CD4-positive, alpha-beta T cell (primary cell): ENCODE measurements at regions not wholly inside any gene's neighbourhood (a gene's known extent, or its start where the extent isn't known, plus 50 kb on each side); places are given as distances from the start of the nearest gene placed in this dataset.

ENCODE experiments used
- ATAC-seq: fragments of 200-7000 bp; cut with Tn5 transposase; one replicate; pipeline ENCODE4 v1.10.0; 2022; ENCODE audit warnings: mild to moderate bottlenecking; ENCODE audit not compliant: poor library complexity
- CTCF ChIA-PET: fragments of 350-600 bp; sonication (Branson Sonifier 250); formaldehyde crosslinking; loops from one replicate; lab custom pipeline; 2021; ENCODE audit warnings: antibody characterized with exemption, inconsistent platforms; lab: Charles Lee
- POLR2A ChIA-PET: fragments of 350-600 bp; sonication (Branson Sonifier 250); formaldehyde crosslinking; loops from one replicate; lab custom pipeline; 2021; ENCODE audit warnings: antibody characterized with exemption, inconsistent platforms; lab: Charles Lee
- DNase-seq, 14 experiments: peaks; one replicate each; pipeline ENCODE4 v3.0.0-alpha.2; 2013 to 2020; ENCODE audit warnings: mixed read lengths in 2 of 14
- H3K27ac ChIP-seq, 2 donors: one replicate each; pipeline versions ENCODE4 v1.5.1 to v1.7.0; 2013; ENCODE audit warnings: low read length in 2 of 2, low read depth in 1 of 2, mild to moderate bottlenecking in 1 of 2
- H3K27me3 ChIP-seq, 2 experiments: 1 replicate in 1 of 2; 2 replicates in 1 of 2; pipeline versions ENCODE4 v1.6.1 to v1.7.0; 2013; ENCODE audit warnings: low read length in 2 of 2, control low read depth in 1 of 2, mild to moderate bottlenecking in 1 of 2, moderate library complexity in 1 of 2; ENCODE audit not compliant: insufficient read depth in 2 of 2, control insufficient read depth in 1 of 2
- H3K36me3 ChIP-seq: one replicate; pipeline ENCODE4 v1.6.1; 2013; ENCODE audit warnings: low read length, control low read depth; ENCODE audit not compliant: insufficient read depth
- H3K4me1 ChIP-seq: one replicate; pipeline ENCODE4 v1.6.1; 2013; ENCODE audit warnings: low read length, control low read depth; ENCODE audit not compliant: insufficient read depth
- H3K4me3 ChIP-seq: one replicate; pipeline ENCODE4 v1.5.1; 2013; ENCODE audit warnings: mild to moderate bottlenecking, low read length, moderate library complexity
- H3K9me3 ChIP-seq, 2 experiments: 1 replicate in 1 of 2; 2 replicates in 1 of 2; pipeline versions ENCODE4 v1.6.1 to v1.7.0; 2013; ENCODE audit warnings: low read length in 2 of 2, mild to moderate bottlenecking in 2 of 2, control low read depth in 1 of 2, moderate library complexity in 1 of 2; ENCODE audit not compliant: control insufficient read depth in 1 of 2, insufficient read depth in 1 of 2
- H3K27ac Mint-ChIP-seq: one replicate; pipeline ENCODE4 v1.8.0; 2020; ENCODE audit warnings: mixed read lengths
- H3K27me3 Mint-ChIP-seq: one replicate; pipeline ENCODE4 v1.8.0; 2021; ENCODE audit warnings: mixed read lengths
- H3K36me3 Mint-ChIP-seq: one replicate; pipeline ENCODE4 v1.8.0; 2021; ENCODE audit warnings: low read depth, mixed read lengths
- H3K4me1 Mint-ChIP-seq: one replicate; pipeline ENCODE4 v1.8.0; 2021; ENCODE audit warnings: low read depth, mixed read lengths
- H3K4me3 Mint-ChIP-seq: one replicate; pipeline ENCODE4 v1.8.0; 2020; ENCODE audit warnings: mild to moderate bottlenecking, mixed read lengths
- H3K9me3 Mint-ChIP-seq: one replicate; pipeline ENCODE4 v1.8.0; 2020; ENCODE audit warnings: mixed read lengths
- intact Hi-C, 2 experiments: fragments of 100-400 bp; cut with DNase I in 1 of 2; cut with micrococcal nuclease in 1 of 2; formaldehyde crosslinking; loops; one replicate each; pipeline versions ENCODE4 v1.15.1 to v1.9.0; 2023 to 2025; cut with DNase I, micrococcal nuclease
- TF ChIP-seq, protein P1 (sequence below): fragments of 200-600 bp; IDR thresholded peaks from one replicate; pipeline ENCODE4 v1.8.0; 2022; ENCODE audit warnings: antibody characterized with exemption, mild to moderate bottlenecking

DNA sequence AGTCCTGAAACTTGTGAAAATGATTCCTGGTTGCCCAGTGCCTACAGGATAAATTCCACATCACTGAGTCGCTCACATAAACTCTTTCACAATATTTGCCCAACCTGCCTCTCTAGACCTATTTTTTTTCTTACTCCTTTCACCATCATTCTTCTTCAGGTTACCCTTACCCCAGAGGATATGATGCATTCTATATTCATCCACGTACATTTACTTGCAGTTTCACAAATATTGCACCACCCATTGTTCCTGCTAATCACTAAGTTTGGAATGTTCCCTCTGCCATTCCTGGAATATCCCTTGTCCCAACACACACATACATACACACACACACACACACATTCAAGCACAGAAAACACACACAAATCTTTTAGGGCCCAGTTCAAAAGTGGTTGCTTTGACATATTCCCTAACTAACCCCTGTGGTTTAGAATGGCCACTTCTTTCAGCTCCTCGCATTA is 379.5 kb downstream of the ETS1 start:
- Histone ChIP-seq H3K4me1 (no peaks in the 10 kb centered on the region), H3K36me3 (no peaks in the 10 kb centered on the region), H3K9me3 (no peaks in the 10 kb centered on the region), H3K27ac (no peak overlapping the region), H3K27me3 (no peaks in the 10 kb centered on the region), H3K4me3 (no peak overlapping the region)
- H3K9me3 Mint-ChIP-seq: peaks cover 6% of the 10 kb centered on the region
- no peak overlapping the region for H3K4me3 Mint-ChIP-seq
- H3K27me3 Mint-ChIP-seq: no peaks in the 10 kb centered on the region
- H3K27ac Mint-ChIP-seq: no peak overlapping the region
- DNase-seq (no peak), ATAC-seq (no peak)
- TF ChIP-seq, protein P1, sequence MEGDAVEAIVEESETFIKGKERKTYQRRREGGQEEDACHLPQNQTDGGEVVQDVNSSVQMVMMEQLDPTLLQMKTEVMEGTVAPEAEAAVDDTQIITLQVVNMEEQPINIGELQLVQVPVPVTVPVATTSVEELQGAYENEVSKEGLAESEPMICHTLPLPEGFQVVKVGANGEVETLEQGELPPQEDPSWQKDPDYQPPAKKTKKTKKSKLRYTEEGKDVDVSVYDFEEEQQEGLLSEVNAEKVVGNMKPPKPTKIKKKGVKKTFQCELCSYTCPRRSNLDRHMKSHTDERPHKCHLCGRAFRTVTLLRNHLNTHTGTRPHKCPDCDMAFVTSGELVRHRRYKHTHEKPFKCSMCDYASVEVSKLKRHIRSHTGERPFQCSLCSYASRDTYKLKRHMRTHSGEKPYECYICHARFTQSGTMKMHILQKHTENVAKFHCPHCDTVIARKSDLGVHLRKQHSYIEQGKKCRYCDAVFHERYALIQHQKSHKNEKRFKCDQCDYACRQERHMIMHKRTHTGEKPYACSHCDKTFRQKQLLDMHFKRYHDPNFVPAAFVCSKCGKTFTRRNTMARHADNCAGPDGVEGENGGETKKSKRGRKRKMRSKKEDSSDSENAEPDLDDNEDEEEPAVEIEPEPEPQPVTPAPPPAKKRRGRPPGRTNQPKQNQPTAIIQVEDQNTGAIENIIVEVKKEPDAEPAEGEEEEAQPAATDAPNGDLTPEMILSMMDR: no peak
- no peaks in the 10 kb centered on the region for H3K36me3 Mint-ChIP-seq
- ChIA-PET POLR2A (no interaction called here), CTCF (no interaction called here)
- H3K4me1 Mint-ChIP-seq: no peaks in the 10 kb centered on the region
- intact Hi-C loops: loop anchor here in 1 of 2 experiments (5.0 kb wide), 1 partner anchor 39 kb away; no protein-coding TSS in a partner anchor

DNA sequence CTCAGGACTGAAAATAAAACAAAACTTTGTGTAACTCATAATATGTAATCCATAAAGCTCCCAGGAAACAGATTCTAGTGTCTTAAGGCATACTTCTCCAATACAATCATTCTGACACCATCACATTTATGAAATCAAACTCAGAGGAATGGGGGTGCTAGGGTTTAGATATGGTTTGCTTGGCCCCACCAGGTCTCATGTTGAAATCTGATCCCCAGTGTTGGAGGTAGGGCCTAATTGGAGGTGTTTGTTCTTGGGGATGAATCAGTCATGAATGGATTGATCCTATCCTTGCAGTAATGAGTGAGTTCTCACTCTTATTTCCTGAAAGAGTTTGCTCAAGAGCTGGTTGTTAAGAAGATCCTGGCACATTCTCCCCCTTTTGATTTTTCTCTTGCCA is 380.9 kb downstream of the ETS1 start:
- no peak overlapping the region for H3K27ac ChIP-seq
- no peaks in the 10 kb centered on the region for H3K9me3 ChIP-seq
- Mint-ChIP-seq H3K27ac (no peak overlapping the region), H3K27me3 (no peaks in the 10 kb centered on the region), H3K9me3 (peaks cover 6% of the 10 kb centered on the region), H3K4me1 (no peaks in the 10 kb centered on the region), H3K4me3 (no peak overlapping the region), H3K36me3 (no peaks in the 10 kb centered on the region)
- DNase-seq (no peak), ATAC-seq (no peak)
- intact Hi-C loops: loop anchor here in 1 of 2 experiments (5.0 kb wide), 1 partner anchor 41 kb away; no protein-coding TSS in a partner anchor
- TF ChIP-seq, protein P1: no peak
- POLR2A ChIA-PET: no interaction called here
- CTCF ChIA-PET: interaction anchor here (1.1 kb wide), 1 partner anchor 49 kb away, joined by 3 read pairs; no protein-coding TSS in a partner anchor
- H3K36me3 ChIP-seq: no peaks in the 10 kb centered on the region
- H3K4me1 ChIP-seq: peaks cover 2% of the 10 kb centered on the region
- H3K27me3 ChIP-seq: no peaks in the 10 kb centered on the region
- no peak overlapping the region for H3K4me3 ChIP-seq

DNA sequence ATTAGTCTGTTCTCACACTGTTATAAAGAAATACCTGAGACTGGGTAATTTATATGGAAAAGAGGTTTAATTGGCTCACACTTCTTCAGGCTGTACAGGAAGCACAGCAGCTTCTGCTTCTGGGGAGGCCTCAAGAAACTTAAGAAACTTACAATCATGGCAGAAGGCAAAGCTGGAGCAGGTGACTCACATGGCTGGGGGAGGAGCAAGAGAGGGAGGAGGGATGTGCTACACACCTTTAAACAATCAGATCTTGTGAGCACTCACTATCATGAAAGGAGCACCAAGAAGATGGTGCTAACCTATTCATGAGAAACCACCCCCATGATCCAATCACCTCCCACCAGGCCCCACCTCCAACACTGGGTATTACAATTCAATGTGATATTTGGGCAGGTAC is 381.6 kb downstream of the ETS1 start:
- ChIA-PET POLR2A (no interaction called here), CTCF (interaction anchor here (1.1 kb wide), 1 partner anchor 48 kb away, joined by 3 read pairs; no protein-coding TSS in a partner anchor)
- Histone ChIP-seq H3K4me3 (no peak overlapping the region), H3K27me3 (no peaks in the 10 kb centered on the region), H3K27ac (no peak overlapping the region), H3K9me3 (no peaks in the 10 kb centered on the region), H3K36me3 (no peaks in the 10 kb centered on the region), H3K4me1 (peaks cover 2% of the 10 kb centered on the region)
- H3K9me3 Mint-ChIP-seq: peaks cover 6% of the 10 kb centered on the region
- H3K27me3 Mint-ChIP-seq: no peaks in the 10 kb centered on the region
- intact Hi-C loops: loop anchor here in 1 of 2 experiments (5.0 kb wide), 1 partner anchor 42 kb away; no protein-coding TSS in a partner anchor
- no peak overlapping the region for H3K4me3 Mint-ChIP-seq
- ATAC-seq (no peak), DNase-seq (no peak)
- H3K4me1 Mint-ChIP-seq: no peaks in the 10 kb centered on the region
- no peak overlapping the region for H3K27ac Mint-ChIP-seq
- TF ChIP-seq, protein P1: no peak
- H3K36me3 Mint-ChIP-seq: no peaks in the 10 kb centered on the region
